Small intestine (tissue), 7 donors: ENCODE measurements at regions not wholly inside any gene's neighbourhood (a gene's known extent, or its start where the extent isn't known, plus 50 kb on each side); places are given as distances from the start of the nearest gene placed in this dataset.

Experiments
- DNase-seq, 2 donors: peaks; one replicate each; pipeline versions ENCODE4 v3.0.0 to v3.0.0-alpha.2; 2013
- FAIRE-seq: peaks from 2 replicates; lab custom pipeline; 2012; peaks lifted over from hg19 to GRCh38; lab: Jason Lieb, UNC
- H3K27ac ChIP-seq, 3 donors: one replicate each; pipeline ENCODE4 v1.5.1; 2013; ENCODE audit warnings: low read length in 2 of 3, mild to moderate bottlenecking in 2 of 3, control low read depth in 1 of 3, inconsistent platforms in 1 of 3, low read depth in 1 of 3, moderate library complexity in 1 of 3
- H3K27me3 ChIP-seq, 3 donors: one replicate each; pipeline ENCODE4 v1.6.1; 2013; ENCODE audit warnings: low read length in 3 of 3, inconsistent platforms in 1 of 3; ENCODE audit not compliant: control insufficient read depth in 3 of 3, insufficient read depth in 3 of 3
- H3K36me3 ChIP-seq, 3 donors: one replicate each; pipeline ENCODE4 v1.6.1; 2013; ENCODE audit warnings: low read length in 3 of 3, inconsistent platforms in 1 of 3, low read depth in 1 of 3, mild to moderate bottlenecking in 1 of 3, moderate library complexity in 1 of 3; ENCODE audit not compliant: control insufficient read depth in 3 of 3, insufficient read depth in 2 of 3
- H3K4me1 ChIP-seq, 3 donors: one replicate each; pipeline ENCODE4 v1.6.1; 2013; ENCODE audit warnings: low read length in 2 of 3, inconsistent platforms in 1 of 3, low read depth in 1 of 3, mild to moderate bottlenecking in 1 of 3, moderate library complexity in 1 of 3; ENCODE audit not compliant: control insufficient read depth in 3 of 3, insufficient read depth in 2 of 3
- H3K4me3 ChIP-seq, 3 donors: one replicate each; pipeline ENCODE4 v1.5.1; 2013; ENCODE audit warnings: low read length in 3 of 3, control low read depth in 1 of 3, inconsistent platforms in 1 of 3, low read depth in 1 of 3, mild to moderate bottlenecking in 1 of 3, moderate library complexity in 1 of 3
- H3K9me3 ChIP-seq, 2 donors: one replicate each; pipeline ENCODE4 v1.6.1; 2013; ENCODE audit warnings: low read depth in 1 of 2, low read length in 1 of 2; ENCODE audit not compliant: control insufficient read depth in 2 of 2, insufficient read depth in 1 of 2
- WGBS, 3 donors: extraction: QIAGEN DNeasy Blood & Tissue Kit; methylation state at CpG; one replicate each; pipeline ENCODE4 v1.1.7; 2013; 5-methylcytosine and 5-hydroxymethylcytosine counted together
- donor health status: healthy with polysubstance abuse.
- donor health status: control.
- donor health status: control.
- donor health status: Bipolar disorder and iron deficiency.
- donor health status: healthy.

- FAIRE-seq = no peak
- no peak overlapping the region for H3K27ac ChIP-seq
- H3K4me1 ChIP-seq = no peaks in the 10 kb centered on the region
Measured at GRCh38 chr6:94623586-94623985, 953.7 kb upstream of the MANEA start.

DNA sequence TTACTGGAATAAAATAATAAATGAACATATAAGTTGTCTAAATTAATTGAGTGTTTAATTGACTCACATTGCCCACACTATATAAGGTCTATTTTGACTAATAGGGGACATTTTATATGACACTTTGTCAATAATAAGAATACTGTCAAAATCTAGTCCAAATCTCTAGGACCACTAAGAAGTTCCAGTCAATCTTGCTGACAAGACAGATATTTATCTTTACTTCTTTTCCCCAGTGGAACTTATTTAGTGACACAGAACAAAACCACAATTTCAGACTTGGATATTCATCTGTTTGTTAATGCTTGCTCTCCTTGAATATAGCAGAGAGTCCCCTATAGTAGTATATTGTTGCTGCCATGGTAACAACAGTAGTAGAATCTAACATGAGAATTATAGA is 954.6 kb upstream of the MANEA start:
- H3K4me3 ChIP-seq = no peak overlapping the region
- no peak overlapping the region for H3K27ac ChIP-seq
- FAIRE-seq (no peak), DNase-seq (no peak)
- H3K27me3 ChIP-seq = no peaks in the 10 kb centered on the region
- H3K36me3 ChIP-seq = no peaks in the 10 kb centered on the region
- H3K4me1 ChIP-seq = no peaks in the 10 kb centered on the region
- no peaks in the 10 kb centered on the region for H3K9me3 ChIP-seq

More at GRCh38 chr6:94623586-94623985, 953.7 kb upstream of the MANEA start:
- Histone ChIP-seq H3K4me3 (no peak overlapping the region), H3K9me3 (no peaks in the 10 kb centered on the region), H3K27me3 (no peaks in the 10 kb centered on the region), H3K36me3 (no peaks in the 10 kb centered on the region)
- no peak for DNase-seq

DNA sequence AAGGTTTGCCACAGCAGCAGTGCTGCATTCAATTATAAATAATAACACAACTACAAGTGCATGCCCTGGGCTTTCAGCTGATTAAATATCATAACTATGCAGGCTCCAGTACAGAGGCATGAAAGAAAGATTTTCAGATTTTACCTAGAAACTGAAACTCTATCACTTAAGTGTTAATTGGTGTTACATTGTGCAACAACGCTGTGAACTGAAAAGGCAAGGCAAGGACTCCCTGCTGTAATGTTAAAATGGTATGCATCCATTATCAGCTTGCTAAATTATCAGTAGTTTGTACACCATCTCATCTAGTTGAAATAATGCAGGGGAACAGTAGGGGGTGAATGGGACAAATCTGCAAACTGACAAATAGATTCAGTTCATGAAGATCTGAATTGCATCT is 976.7 kb upstream of the MANEA start:
- DNase-seq (no peak), FAIRE-seq (no peak)
- Histone ChIP-seq H3K27ac (no peak overlapping the region), H3K36me3 (no peaks in the 10 kb centered on the region), H3K4me1 (no peaks in the 10 kb centered on the region), H3K4me3 (no peak overlapping the region), H3K27me3 (no peaks in the 10 kb centered on the region), H3K9me3 (peaks cover 0 to 3% of the 10 kb centered on the region in 2 donors)
- 35 to 51% (median 46%) methylated on average over 1 of the region's 1 CpG for WGBS, 3 donors

GRCh38 chr6:94597487-94597886 is 979.8 kb upstream of the MANEA start:
- Histone ChIP-seq H3K4me1 (no peaks in the 10 kb centered on the region), H3K9me3 (no peaks in the 10 kb centered on the region), H3K27ac (no peak overlapping the region), H3K36me3 (no peaks in the 10 kb centered on the region), H3K27me3 (no peaks in the 10 kb centered on the region), H3K4me3 (no peak overlapping the region)
- no peak for DNase-seq
- FAIRE-seq = no peak
- 66 to 76% (median 70%) methylated on average over 2 of the region's 2 CpGs for WGBS, 3 donors

- WGBS, 3 donors = 80 to 87% (median 85%) methylated on average over 6 of the region's 6 CpGs
- H3K36me3 ChIP-seq = no peaks in the 10 kb centered on the region
- no peaks in the 10 kb centered on the region for H3K4me1 ChIP-seq
- H3K27ac ChIP-seq = no peak overlapping the region
- FAIRE-seq = no peak
- no peak for DNase-seq
- no peaks in the 10 kb centered on the region for H3K27me3 ChIP-seq
- no peaks in the 10 kb centered on the region for H3K9me3 ChIP-seq
- no peak overlapping the region for H3K4me3 ChIP-seq
Measured at GRCh38 chr6:94590416-94590815, 986.9 kb upstream of the MANEA start.

DNA sequence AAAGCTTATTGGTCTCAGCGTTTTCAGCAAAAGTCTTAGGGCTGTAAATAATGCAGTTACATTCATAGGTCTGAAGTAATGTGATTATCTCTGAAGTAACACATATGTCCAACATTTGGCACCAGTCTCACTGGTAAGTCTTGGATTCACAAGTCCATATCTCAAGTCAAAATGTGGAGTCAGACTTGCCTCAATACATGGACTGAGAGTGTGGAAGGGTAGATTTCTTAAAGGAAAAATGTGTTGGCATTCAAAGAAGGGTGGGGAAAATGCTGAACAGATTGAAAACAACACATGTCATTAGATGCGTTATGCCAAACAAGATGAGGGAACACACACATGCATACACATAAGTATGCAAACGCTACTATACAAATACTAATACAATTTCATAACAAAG is 989.0 kb upstream of the MANEA start:
- WGBS, 3 donors = 61 to 82% (median 78%) methylated on average over 3 of the region's 3 CpGs
- no peaks in the 10 kb centered on the region for H3K4me1 ChIP-seq
- no peak for FAIRE-seq

DNA sequence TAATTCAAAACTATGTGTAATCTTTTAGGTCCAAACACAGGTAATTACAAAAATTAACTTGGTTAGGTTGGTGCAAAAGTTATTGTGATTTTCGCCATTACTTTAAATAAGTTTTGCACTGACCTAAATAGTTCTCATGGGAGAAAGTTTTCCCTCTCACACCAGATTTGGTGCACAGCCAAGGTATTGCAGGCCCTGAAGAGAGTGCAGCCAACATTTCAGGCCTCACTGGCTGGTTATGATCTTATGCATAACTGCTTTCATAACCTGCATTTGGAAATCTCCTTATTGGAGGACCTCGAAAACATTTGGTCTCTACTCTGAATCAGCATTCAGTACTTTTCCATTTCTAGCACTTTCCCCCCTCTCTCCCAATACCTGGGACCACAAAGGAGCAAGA is 993.1 kb upstream of the MANEA start:
- Histone ChIP-seq H3K4me1 (no peaks in the 10 kb centered on the region), H3K36me3 (no peaks in the 10 kb centered on the region), H3K4me3 (no peak overlapping the region), H3K27me3 (no peaks in the 10 kb centered on the region), H3K27ac (no peak overlapping the region), H3K9me3 (no peaks in the 10 kb centered on the region)
- no peak for DNase-seq
- 87 to 91% (median 89%) methylated on average over 2 of the region's 2 CpGs for WGBS, 3 donors
- no peak for FAIRE-seq

More for the DNA sequence above, 989.0 kb upstream of the MANEA start:
- no peak overlapping the region for H3K27ac ChIP-seq
- DNase-seq = no peak
- no peak overlapping the region for H3K4me3 ChIP-seq
- no peaks in the 10 kb centered on the region for H3K9me3 ChIP-seq
- no peaks in the 10 kb centered on the region for H3K36me3 ChIP-seq
- no peaks in the 10 kb centered on the region for H3K27me3 ChIP-seq

- no peaks in the 10 kb centered on the region for H3K4me1 ChIP-seq
- no peak for DNase-seq
- no peak for FAIRE-seq
- H3K27me3 ChIP-seq = no peaks in the 10 kb centered on the region
- no peaks in the 10 kb centered on the region for H3K9me3 ChIP-seq
- no peaks in the 10 kb centered on the region for H3K36me3 ChIP-seq
- 61 to 73% (median 67%) methylated on average over 5 of the region's 5 CpGs for WGBS, 3 donors
- H3K4me3 ChIP-seq = no peak overlapping the region
- no peak overlapping the region for H3K27ac ChIP-seq
Measured at GRCh38 chr6:94570581-94570980, 1006.8 kb upstream of the MANEA start.

DNA sequence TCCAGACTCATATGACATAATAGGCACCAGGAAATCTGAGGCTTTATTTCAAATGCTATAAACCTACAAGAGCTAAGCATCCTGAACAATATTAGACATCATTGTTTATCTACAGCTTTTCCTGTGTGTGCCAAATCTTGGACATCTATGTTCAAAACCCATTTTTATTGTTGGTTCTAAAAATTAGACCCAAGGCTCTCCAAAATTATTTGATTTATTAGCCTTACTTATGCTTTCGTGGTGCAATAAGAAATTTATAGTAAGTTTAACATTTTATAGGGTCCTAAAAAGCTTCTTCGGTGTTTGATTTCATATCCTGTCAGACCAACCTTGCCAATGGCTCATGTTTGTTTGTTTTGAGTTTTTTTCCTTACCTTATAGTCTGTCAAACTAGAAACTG is 1014.5 kb upstream of the MANEA start:
- 66 to 85% (median 74%) methylated on average over 2 of the region's 2 CpGs for WGBS, 3 donors
- no peak for DNase-seq
- Histone ChIP-seq H3K9me3 (no peaks in the 10 kb centered on the region), H3K4me3 (no peak overlapping the region), H3K27ac (no peak overlapping the region), H3K27me3 (no peaks in the 10 kb centered on the region), H3K36me3 (no peaks in the 10 kb centered on the region), H3K4me1 (no peaks in the 10 kb centered on the region)
- FAIRE-seq = no peak
